Activated CD4-positive, alpha-beta T cell treated with anti-CD3 and anti-CD28 coated beads for 24 hours (primary cell): ENCODE measurements at regions not wholly inside any gene's neighbourhood (a gene's known extent, or its start where the extent isn't known, plus 50 kb on each side); places are given as distances from the start of the nearest gene placed in this dataset.
"Not testable (repeated sequence)": the region's sequence is repeated elsewhere in the genome, so short reads cannot be mapped to it uniquely, and the experiment has no call there.

Experiments
- DNase-seq, 2 donors: peaks; one replicate each; pipeline ENCODE4 v3.0.0-alpha.2; 2020; ENCODE audit warnings: low read depth in 2 of 2

GRCh38 chr14:105752420-105752819, 226.0 kb downstream of the TMEM121 start:
- not testable (repeated sequence) for DNase-seq

DNA sequence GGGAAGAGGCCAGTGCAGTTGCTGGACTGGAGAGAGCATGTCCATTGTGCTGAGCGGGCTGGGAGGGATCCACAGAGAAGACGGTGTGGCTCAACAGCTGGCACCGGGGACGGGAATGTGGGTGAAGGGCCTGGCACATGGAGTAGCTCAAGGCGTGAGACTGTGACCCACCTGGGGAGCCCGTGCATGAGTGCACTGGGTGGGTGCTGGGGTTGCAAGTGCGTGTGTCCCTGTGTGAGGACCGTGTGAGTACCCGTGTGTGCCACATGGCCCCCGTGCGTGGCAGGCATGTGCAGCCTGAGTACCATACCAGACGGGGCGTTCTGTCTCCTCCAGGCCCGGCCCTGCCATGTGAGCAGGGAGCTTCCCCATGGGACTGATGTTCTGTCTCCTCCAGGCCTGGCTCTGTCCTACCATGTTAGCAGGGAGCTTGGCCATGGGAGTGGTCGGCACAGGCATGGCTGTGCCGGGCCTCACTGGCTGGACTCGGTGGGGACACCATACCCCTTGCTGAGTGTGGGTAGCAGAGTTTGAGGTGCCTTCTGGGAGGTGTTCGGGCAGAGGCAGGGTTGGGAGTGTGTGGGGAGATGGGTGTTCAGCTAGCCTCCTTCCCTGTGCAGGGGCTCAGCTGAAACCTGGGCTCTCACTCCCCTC, 234.4 kb downstream of the TMEM121 start:
- DNase-seq = no peak

DNA sequence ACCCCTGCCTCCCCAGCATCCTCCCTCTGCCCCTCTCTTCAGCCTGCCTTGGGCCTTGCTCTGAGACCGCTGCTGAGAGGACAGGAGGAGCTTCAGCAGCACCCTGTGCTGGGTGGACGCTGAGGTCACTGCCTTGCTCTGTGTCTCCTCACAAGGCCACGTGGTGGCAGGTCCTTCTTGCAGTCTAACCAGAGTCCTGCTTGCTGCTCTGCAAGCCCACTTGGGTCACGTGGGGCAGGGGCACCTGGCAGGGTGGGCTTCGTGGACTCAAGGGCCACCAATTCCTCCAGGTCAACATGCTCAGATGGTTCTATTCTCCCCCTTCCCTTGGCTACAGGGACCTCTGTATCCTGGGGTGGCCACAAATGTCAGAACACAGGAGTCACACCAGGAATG, 235.0 kb downstream of the TMEM121 start:
- not testable (repeated sequence) for DNase-seq

DNA sequence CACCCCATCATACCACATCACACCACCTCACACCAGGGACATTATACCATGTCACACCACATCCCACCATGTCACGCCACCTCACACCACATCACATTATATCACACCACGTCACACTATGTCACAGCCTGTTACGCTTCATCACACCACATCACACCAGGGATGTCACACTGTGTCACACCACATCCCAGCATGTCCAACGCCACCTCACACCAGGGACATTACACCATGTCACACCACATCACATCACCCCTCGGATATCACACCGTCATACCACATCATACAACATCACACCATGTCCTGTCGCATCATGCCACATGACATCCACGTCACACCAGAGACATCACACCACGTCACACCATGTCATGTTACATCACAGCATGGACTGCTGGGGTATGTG, 235.5 kb downstream of the TMEM121 start:
- DNase-seq = no peak

- DNase-seq = not testable (repeated sequence)
These were observed 235.9 kb downstream of the TMEM121 start for GRCh38 chr14:105762262-105762661.

- DNase-seq = not testable (repeated sequence)
These were observed 238.0 kb downstream of the TMEM121 start for GRCh38 chr14:105764254-105764901.

DNA sequence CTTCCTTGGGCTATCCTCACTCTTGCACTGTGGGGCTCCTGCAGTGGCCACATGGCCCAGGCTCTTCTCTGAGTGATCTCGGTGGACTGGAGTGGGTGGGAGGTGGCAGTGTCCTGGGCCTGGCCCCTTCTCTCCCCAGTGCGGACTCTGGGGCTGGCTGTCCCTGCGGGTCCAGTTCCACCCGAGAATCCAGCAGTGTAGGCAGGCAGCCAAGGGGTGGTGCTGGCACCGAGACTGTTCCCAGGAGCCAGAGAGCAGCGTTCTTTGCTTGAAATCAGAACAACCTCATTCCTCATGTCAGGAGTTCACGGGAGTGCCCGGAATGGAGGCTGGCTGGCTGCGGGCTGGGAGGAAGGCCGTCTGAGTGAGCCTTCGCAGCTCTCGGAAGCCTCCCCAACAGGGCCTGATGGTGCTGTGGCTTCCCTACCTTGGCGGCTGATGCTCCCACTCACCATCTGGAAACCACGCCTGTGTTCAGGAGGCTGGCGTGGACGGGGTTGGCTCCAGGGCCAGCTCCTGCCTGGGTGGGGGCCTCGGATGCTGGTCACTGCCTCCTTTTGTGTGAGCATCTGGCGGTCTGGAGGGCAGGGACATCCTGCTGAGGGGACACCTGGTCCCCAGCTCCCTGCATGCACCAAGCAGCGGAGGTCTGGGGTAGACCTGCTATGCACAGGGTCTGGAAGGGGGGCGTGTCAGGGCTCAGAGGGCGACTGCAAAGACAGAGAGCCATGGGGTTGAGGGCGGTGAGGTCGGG, 238.9 kb downstream of the TMEM121 start:
- DNase-seq = not testable (repeated sequence)

GRCh38 chr14:105765893-105766614, 239.7 kb downstream of the TMEM121 start:
- no peak for DNase-seq

DNA sequence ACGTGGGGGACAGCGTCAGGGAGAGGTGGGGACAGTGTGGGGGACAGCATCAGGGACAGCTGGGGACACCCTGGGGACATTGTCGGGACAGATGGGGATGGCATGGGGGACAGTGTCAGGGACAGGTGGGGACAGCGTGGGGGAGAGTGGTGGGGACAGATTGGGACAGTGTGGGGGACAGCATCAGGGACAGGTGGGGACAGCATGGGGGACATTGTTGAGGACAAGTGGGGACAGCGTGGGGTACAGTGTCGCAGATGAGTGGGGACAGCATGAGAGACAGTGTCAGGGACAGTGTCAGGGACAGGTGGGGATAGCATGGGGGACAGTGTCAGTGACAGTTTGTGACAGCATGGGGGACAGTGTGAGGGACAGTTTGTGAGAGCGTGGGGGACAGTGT, 240.9 kb downstream of the TMEM121 start:
- no peak for DNase-seq

- DNase-seq = not testable (repeated sequence)
These were observed 241.7 kb downstream of the TMEM121 start for GRCh38 chr14:105768039-105768438.

DNA sequence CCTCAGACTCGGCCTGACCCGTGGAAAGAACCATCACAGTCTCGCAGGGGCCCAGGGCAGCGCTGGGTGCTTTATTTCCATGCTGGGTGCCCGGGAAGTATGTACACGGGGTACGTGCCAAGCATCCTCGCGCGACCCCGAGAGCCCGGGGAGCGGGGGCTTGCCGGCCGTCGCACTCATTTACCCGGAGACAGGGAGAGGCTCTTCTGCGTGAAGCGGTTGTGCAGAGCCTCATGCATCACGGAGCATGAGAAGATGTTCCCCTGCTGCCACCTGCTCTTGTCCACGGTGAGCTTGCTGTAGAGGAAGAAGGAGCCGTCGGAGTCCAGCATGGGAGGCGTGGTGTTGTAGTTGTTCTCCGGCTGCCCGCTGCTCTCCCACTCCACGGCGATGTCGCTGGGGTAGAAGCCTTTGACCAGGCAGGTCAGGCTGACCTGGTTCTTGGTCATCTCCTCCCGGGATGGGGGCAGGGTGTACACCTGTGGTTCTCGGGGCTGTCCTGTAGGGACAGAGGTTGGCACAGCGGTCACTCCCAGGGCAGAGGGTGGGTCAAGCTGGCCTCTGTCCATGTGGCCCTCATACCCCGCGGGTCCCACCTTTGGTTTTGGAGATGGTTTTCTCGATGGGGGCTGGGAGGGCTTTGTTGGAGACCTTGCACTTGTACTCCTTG, 242.8 kb downstream of the TMEM121 start:
- DNase-seq = not testable (repeated sequence)

DNA sequence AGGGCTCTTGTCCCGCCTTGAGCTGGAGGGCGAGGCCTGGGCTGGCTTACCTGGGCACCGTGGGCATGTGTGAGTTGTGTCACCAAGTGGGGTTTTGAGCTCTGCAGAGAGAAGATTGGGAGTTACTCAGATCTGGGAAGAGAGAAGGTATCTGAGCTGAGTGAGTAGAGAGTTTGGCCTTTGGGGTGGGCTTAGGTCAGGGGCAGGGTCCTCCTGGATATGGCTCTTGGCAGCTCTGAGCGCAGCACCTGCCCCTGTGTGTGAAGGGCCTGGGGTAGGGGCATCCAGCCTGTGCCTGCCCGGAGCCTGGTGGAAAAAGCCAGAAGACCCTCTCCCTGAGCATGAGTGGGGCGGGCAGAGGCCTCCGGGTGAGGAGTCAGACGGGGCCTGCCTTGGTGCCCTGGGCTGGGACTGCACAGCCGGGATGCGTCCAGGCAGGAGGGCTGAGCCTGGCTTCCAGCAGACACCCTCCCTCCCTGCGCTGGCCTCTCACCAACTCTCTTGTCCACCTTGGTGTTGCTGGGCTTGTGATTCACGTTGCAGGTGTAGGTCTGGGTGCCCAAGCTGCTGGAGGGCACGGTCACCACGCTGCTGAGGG, 244.3 kb downstream of the TMEM121 start:
- not testable (repeated sequence) for DNase-seq

DNA sequence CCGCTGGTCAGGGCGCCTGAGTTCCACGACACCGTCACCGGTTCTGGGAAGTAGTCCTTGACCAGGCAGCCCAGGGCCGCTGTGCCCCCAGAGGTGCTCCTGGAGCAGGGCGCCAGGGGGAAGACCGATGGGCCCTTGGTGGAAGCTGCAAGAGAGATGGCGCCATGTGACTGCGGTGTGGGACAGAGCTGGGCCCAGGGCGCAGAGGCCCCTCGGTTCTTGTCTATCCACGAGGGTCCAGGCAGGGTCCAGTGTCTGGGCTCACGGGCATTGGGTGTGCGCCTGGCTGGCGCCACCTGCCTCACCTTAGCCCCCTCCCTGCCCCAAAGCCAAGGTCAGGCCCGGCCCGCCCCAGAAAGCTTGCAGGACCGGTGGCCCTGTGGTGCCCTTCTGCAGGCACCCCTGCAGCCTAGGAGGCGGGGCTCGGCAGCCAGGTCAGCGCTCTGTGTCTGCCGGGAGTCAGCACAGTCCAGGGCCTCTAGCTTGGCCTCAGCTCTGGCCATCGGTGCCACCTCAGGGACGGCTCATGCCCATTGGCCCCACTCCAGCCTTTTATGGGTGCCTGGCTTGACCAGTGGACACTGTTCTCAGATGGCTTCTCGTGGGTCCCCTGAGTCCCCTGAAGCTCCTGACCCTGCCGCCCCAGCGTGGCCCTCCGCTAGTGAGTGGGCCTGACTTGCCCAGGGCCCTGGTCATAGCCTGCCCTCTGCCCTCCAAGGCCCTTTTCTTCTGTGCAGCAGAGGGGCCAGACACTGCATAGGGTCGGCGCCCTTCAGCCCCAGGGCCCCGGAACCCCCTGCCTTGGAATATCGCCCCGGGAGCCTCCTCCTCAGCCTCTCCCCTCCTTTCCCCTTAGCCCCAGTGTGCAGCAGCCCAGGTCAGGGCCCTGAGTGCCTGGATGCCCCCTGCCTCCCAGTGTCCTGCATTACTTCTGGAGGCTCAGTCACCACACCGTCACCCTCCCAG, 245.2 kb downstream of the TMEM121 start:
- not testable (repeated sequence) for DNase-seq

DNA sequence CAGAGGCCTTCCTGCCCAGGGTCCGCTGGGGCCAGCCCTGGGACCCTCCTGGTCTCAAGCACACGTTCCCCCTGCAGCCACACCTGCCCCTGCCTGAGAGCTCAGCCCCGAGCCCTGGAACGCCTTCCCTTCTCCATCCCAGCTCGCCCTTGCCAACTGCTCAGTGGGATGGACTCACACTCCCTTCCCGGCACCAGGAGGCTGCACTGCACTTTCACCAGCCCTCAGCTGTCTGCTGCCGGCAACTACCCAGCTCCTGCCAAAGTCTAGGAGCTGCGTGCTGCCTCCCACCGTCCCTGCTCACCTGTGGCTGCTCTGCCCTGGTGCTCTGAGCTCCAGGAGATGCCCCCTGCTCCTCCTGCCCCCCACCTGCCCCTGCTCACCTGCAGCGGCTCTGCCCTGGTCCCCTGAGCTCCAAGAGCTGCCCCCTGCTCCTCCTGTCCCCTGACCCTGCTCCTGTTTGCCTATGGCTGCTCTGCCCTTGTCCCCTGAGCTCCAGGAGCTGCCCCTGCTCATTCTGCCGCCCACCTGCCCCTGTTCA, 246.4 kb downstream of the TMEM121 start:
- not testable (repeated sequence) for DNase-seq

GRCh38 chr14:105773584-105773983, 247.2 kb downstream of the TMEM121 start:
- no peak for DNase-seq

DNA sequence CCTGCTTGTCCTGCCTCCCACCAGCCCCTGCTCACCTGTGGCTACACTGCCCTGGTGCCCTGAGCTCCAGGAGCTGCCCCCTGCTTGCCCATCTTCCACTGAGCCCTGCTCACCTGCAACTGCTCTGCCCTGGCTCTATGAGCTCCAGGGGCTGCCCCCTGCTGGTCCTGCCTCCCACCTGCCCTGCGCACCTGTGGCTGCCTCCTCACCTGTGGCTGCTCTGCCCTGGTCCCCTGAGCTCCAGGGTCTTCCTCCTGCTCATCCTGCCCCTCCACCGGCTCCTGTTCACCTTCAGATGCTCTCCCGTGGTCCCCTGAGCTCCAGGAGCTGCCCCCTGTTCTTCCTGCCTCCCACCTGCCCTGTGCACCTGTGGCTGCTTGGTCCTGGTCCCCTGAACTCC, 247.6 kb downstream of the TMEM121 start:
- no peak for DNase-seq

DNA sequence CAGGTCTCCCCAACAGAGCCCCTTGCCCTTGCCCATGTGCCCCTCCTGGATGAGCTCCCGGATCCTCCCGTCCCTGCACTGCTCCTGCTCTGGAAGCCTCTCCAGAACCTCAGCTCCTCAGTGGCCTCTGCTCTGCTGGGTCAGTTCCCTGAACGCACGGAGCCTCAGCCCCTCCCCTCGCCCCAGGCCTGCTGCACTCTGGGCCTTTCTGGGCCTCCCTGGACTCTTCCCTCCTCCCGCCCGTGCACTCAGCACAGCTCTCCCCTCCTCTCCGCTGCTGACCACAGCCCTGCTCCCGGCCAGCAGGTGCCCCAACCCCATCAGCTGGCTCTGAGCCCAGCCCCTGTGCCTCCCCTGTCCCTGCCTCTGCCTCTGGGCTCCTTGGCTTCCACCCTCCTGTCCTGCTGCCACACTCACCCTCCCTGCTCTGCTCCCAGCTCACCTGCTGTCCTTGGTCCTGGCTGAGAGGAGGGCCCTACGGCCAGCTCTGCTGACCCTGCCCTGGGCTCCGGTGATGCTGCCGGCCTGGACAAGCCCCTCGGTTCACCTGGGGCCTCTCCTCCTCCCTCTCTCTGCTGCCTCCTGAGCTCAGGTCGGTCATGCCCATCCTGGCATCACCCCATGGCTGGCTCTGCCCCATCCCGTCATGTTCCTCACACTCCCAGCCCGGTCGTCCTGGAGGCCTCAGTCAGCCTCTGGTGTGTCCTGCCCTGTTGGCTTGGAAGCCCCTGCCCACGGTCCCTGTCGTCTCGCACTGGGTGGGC, 248.4 kb downstream of the TMEM121 start:
- not testable (repeated sequence) for DNase-seq

DNA sequence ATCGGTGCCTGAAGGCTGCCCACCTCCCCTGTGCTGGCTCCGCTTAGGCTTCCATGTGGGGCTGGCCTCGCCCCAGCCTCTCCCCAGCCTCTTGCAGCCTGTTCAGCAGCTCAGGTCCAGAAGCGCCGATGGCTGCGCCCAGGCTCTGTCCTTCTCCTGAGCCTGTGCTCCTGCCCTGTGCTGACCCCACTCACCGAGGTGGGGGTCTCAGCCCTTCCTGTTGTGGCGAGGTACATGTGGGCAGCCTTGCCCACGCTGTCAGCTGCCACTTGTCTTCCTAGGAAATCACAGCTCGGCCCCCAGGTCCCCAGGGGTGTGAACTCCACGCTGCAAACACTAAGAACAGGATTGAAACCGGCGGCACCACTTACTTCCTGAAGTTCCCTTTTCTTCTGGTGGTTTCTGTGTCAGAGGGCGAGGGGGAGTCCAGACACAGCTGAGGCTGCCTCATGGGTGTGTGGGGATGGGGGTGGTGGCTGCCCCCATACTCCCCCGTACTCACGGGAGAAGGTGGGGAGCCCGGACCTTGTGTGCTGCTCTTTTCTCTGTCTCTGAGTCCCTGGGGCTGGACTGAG, 249.1 kb downstream of the TMEM121 start:
- DNase-seq = not testable (repeated sequence)
